ENCODE measurements at regions not wholly inside any gene's neighbourhood (a gene's known extent, or its start where the extent isn't known, plus 50 kb on each side); places are given as distances from the start of the nearest gene placed in this dataset.

DNA sequence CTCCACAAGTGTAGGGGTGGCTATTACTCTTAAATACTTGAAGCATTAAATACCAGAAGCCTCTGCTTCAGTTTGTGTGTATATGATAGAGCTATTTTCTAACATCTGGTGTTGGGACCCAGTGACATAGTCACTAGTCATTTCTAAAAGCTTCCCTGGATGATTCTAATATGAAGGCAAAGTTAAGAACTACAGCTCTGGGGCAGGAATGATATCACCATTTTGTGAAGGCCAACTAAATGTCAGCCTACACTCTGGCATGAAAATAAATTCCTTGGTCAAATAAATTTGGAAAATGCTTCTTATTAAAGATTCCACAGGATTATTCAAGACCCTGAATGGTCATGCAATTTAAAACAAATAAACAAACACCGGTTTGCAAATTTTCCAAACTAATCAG, 197.7 kb downstream of the PLK2 start:
- no TSS peak for BruUV-seq (replicated peaks)
- Histone ChIP-seq H3K36me3 (ENCODE audit: low read depth, low read length) (no peaks in the 10 kb centered on the region), H3K79me2 (ENCODE audit: low read length) (no peaks in the 10 kb centered on the region), H3K9me3 (ENCODE audit: low read length) (no peaks in the 10 kb centered on the region), H3K27ac (ENCODE audit: low read length) (no peak overlapping the region), H4K20me1 (ENCODE audit: low read length) (no peaks in the 10 kb centered on the region), H3K27me3 (ENCODE audit: low read length) (no peaks in the 10 kb centered on the region), H3F3A (ENCODE audit: low read length, unreplicated experiment) (peaks cover 6% of the 10 kb centered on the region), H3K4me2 (ENCODE audit: low read length) (no peak overlapping the region), H3K4me1 (ENCODE audit: insufficient read depth, low read length) (peaks cover 30% of the 10 kb centered on the region), H3K4me3 (ENCODE audit: low read length) (no peak overlapping the region), H3K9me2 (replicated peaks; ENCODE audit: low read length) (no peaks in the 10 kb centered on the region), H2AFZ (ENCODE audit: low read length) (no peak overlapping the region), H3K9ac (ENCODE audit: low read length) (no peak overlapping the region)
- DNase-seq, result no peak
- TF ChIP-seq, protein P1, sequence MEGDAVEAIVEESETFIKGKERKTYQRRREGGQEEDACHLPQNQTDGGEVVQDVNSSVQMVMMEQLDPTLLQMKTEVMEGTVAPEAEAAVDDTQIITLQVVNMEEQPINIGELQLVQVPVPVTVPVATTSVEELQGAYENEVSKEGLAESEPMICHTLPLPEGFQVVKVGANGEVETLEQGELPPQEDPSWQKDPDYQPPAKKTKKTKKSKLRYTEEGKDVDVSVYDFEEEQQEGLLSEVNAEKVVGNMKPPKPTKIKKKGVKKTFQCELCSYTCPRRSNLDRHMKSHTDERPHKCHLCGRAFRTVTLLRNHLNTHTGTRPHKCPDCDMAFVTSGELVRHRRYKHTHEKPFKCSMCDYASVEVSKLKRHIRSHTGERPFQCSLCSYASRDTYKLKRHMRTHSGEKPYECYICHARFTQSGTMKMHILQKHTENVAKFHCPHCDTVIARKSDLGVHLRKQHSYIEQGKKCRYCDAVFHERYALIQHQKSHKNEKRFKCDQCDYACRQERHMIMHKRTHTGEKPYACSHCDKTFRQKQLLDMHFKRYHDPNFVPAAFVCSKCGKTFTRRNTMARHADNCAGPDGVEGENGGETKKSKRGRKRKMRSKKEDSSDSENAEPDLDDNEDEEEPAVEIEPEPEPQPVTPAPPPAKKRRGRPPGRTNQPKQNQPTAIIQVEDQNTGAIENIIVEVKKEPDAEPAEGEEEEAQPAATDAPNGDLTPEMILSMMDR (conservative IDR thresholded peaks at IDR 0.05; ENCODE audit: low read depth, low read length), result no peak
- TF ChIP-seq EZH2phosphoT487 (IDR thresholded peaks at IDR 0.05; ENCODE audit: borderline replicate concordance, low read length) (no peak), EZH2 (IDR thresholded peaks at IDR 0.05; ENCODE audit: low read length, unreplicated experiment) (no peak)
- CTCF ChIA-PET, result no interaction called here
- intact Hi-C loops (cut with micrococcal nuclease), result no loop called here
- no peak for ATAC-seq
- POLR2A ChIA-PET (ENCODE audit: unreplicated experiment), result no interaction called here

DNA sequence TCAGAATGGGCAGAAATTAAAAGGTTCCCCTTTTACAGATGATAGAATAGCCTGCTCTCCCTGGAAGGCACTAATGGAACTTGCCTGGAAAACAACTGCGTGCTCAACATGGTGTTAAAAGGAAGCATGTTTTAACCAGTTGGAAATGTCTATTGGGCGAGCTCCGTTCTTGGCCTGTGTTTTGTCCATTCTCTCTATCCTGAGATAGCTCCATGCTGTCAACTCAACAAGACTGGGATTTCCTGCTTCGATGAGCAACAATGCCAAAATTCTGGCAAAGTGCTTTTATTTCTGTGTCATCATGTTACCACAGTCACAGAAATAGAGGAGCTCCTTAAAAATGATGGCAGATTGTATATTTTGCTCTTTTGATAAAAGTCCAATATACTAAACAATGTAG, 198.3 kb downstream of the PLK2 start:
- Histone ChIP-seq H3K79me2 (ENCODE audit: low read length) (no peaks in the 10 kb centered on the region), H3K9me2 (replicated peaks; ENCODE audit: low read length) (no peaks in the 10 kb centered on the region), H2AFZ (ENCODE audit: low read length) (no peak overlapping the region), H3K4me1 (ENCODE audit: insufficient read depth, low read length) (peaks cover 30% of the 10 kb centered on the region), H3K9me3 (ENCODE audit: low read length) (no peaks in the 10 kb centered on the region), H3K27ac (ENCODE audit: low read length) (no peak overlapping the region), H3K27me3 (ENCODE audit: low read length) (no peaks in the 10 kb centered on the region), H4K20me1 (ENCODE audit: low read length) (no peaks in the 10 kb centered on the region), H3F3A (ENCODE audit: low read length, unreplicated experiment) (peaks cover 6% of the 10 kb centered on the region), H3K4me2 (ENCODE audit: low read length) (no peak overlapping the region), H3K36me3 (ENCODE audit: low read depth, low read length) (no peaks in the 10 kb centered on the region), H3K4me3 (ENCODE audit: low read length) (no peak overlapping the region), H3K9ac (ENCODE audit: low read length) (no peak overlapping the region)
- no TSS peak for BruUV-seq (replicated peaks)
- TF ChIP-seq, protein P1 (conservative IDR thresholded peaks at IDR 0.05; ENCODE audit: low read depth, low read length), result no peak
- no peak for TF ChIP-seq EZH2 (IDR thresholded peaks at IDR 0.05; ENCODE audit: low read length, unreplicated experiment)
- no peak for TF ChIP-seq EZH2phosphoT487 (IDR thresholded peaks at IDR 0.05; ENCODE audit: borderline replicate concordance, low read length)
- CTCF ChIA-PET, result no interaction called here
- DNase-seq (peak; percentile 19), ATAC-seq (no peak)
- intact Hi-C loops (cut with micrococcal nuclease), result no loop called here
- POLR2A ChIA-PET (ENCODE audit: unreplicated experiment), result interaction anchor here (0.6 kb wide), 1 partner anchor 1775 kb away, joined by 4 read pairs; no protein-coding TSS in a partner anchor

DNA sequence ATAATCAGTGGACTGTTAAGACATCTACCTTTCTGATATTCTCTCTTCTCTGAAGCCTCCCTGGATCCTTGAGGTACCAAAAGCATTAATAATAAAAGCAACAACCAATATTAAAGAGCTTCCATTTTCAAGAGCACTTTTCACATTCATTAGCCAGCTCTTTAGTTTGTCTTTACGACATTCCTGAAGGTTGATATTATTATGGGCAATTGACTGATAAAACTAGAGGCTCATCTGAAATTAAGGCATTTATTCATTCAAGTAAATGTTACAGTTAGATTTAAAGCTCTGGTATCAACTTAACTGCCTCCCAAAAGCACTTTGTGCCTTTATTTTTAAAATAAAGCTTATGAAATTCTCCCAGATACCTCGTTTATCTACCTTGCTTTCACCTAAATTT, 199.6 kb downstream of the PLK2 start:
- CTCF ChIA-PET, result no interaction called here
- peak overlapping the region; percentile 58; the same call in 1 of the 2 replicates for H2AFZ ChIP-seq (ENCODE audit: low read length)
- no peaks in the 10 kb centered on the region for H4K20me1 ChIP-seq (ENCODE audit: low read length)
- H3K9me3 ChIP-seq (ENCODE audit: low read length), result no peaks in the 10 kb centered on the region
- peak overlapping the region; percentile 56 for H3K9ac ChIP-seq (ENCODE audit: low read length)
- BruUV-seq (replicated peaks), result no TSS peak
- peak overlapping the region; percentile 44 for H3K4me3 ChIP-seq (ENCODE audit: low read length)
- H3K9me2 ChIP-seq (replicated peaks; ENCODE audit: low read length), result no peaks in the 10 kb centered on the region
- H3K4me2 ChIP-seq (ENCODE audit: low read length), result peak overlapping the region; percentile 77
- H3K27me3 ChIP-seq (ENCODE audit: low read length), result no peaks in the 10 kb centered on the region
- peak overlapping the region; percentile 89 for H3K27ac ChIP-seq (ENCODE audit: low read length)
- H3F3A ChIP-seq (ENCODE audit: low read length, unreplicated experiment), result peaks cover 6% of the 10 kb centered on the region
- intact Hi-C loops (cut with micrococcal nuclease), result no loop called here
- POLR2A ChIA-PET (ENCODE audit: unreplicated experiment), result interaction anchor here (0.7 kb wide), 1 partner anchor 78 kb away, joined by 5 read pairs; no protein-coding TSS in a partner anchor
- H3K79me2 ChIP-seq (ENCODE audit: low read length), result no peaks in the 10 kb centered on the region
- ATAC-seq, result no peak
- TF ChIP-seq EZH2phosphoT487 (IDR thresholded peaks at IDR 0.05; ENCODE audit: borderline replicate concordance, low read length) (no peak), EZH2 (IDR thresholded peaks at IDR 0.05; ENCODE audit: low read length, unreplicated experiment) (no peak)
- TF ChIP-seq, protein P1 (conservative IDR thresholded peaks at IDR 0.05; ENCODE audit: low read depth, low read length), result no peak
- no peaks in the 10 kb centered on the region for H3K36me3 ChIP-seq (ENCODE audit: low read depth, low read length)
- no peak for DNase-seq
- H3K4me1 ChIP-seq (ENCODE audit: insufficient read depth, low read length), result peaks cover 30% of the 10 kb centered on the region

Data from PC-3 (cell line).